Tibial nerve (tissue), 4 donors: ENCODE measurements at regions not wholly inside any gene's neighbourhood (a gene's known extent, or its start where the extent isn't known, plus 50 kb on each side); places are given as distances from the start of the nearest gene placed in this dataset.

Source experiments
- CTCF ChIP-seq, 5 experiments: fragments of 200-600 bp in 3 of 5; fragments of 450-650 bp in 2 of 5; sonication (generic) in 3 of 5; IDR thresholded peaks; one replicate each; pipeline ENCODE4 v1.5.1; 2016 to 2019; ENCODE audit warnings: antibody characterized with exemption in 5 of 5, mild to moderate bottlenecking in 3 of 5, moderate library complexity in 2 of 5
- EP300 ChIP-seq, 2 donors: sonication (generic); formaldehyde crosslinking; IDR thresholded peaks; one replicate each; pipeline ENCODE4 v1.6.1; 2017; ENCODE audit warnings: antibody characterized with exemption in 2 of 2, mild to moderate bottlenecking in 1 of 2
- POLR2A ChIP-seq, 2 donors: fragments of 450-650 bp; IDR thresholded peaks; one replicate each; pipeline ENCODE4 v1.6.1; 2017; ENCODE audit warnings: antibody characterized with exemption in 2 of 2, mild to moderate bottlenecking in 2 of 2, moderate library complexity in 2 of 2

- TF ChIP-seq CTCF (IDR thresholded peaks at IDR 0.05) (no peak), POLR2A (IDR thresholded peaks at IDR 0.05) (no peak), EP300 (IDR thresholded peaks at IDR 0.05) (no peak)
Measured at GRCh38 chr7:43037531-43037930, 74.9 kb upstream of the HECW1 start.
